Thyroid gland (tissue), 4 donors: ENCODE measurements at regions not wholly inside any gene's neighbourhood (a gene's known extent, or its start where the extent isn't known, plus 50 kb on each side); places are given as distances from the start of the nearest gene placed in this dataset.

Experiments used
- CTCF ChIP-seq, 6 experiments: fragments of 200-600 bp in 3 of 6; fragments of 450-650 bp in 3 of 6; sonication (generic) in 3 of 6; IDR thresholded peaks; one replicate each; pipeline ENCODE4 v1.5.1; 2016 to 2019; ENCODE audit warnings: antibody characterized with exemption in 6 of 6, mild to moderate bottlenecking in 2 of 6, inconsistent platforms in 1 of 6, moderate library complexity in 1 of 6
- POLR2A ChIP-seq, 2 donors: fragments of 450-650 bp; IDR thresholded peaks; one replicate each; pipeline ENCODE4 v1.6.1; 2017; ENCODE audit warnings: antibody characterized with exemption in 2 of 2, mild to moderate bottlenecking in 2 of 2, moderate library complexity in 1 of 2

- TF ChIP-seq POLR2A (IDR thresholded peaks at IDR 0.05) (no peak), CTCF (IDR thresholded peaks at IDR 0.05) (no peak)
Measured at GRCh38 chr11:32028201-32028600, 62.7 kb upstream of the RCN1 start.
